Endodermal cell (in vitro differentiated cells): ENCODE measurements at regions not wholly inside any gene's neighbourhood (a gene's known extent, or its start where the extent isn't known, plus 50 kb on each side); places are given as distances from the start of the nearest gene placed in this dataset.
"Not testable (repeated sequence)": the region's sequence is repeated elsewhere in the genome, so short reads cannot be mapped to it uniquely, and the experiment has no call there.

Experiments
- DNase-seq: peaks from one replicate; pipeline ENCODE4 v3.0.0-alpha.2; 2017
- H3K27ac ChIP-seq: 2 replicates; pipeline ENCODE4 v1.5.1; 2013; ENCODE audit warnings: mild to moderate bottlenecking, low read depth, low read length, moderate library complexity
- H3K27me3 ChIP-seq: 2 replicates; pipeline ENCODE4 v1.6.1; 2013; ENCODE audit warnings: mild to moderate bottlenecking, low read length, moderate library complexity; ENCODE audit not compliant: insufficient read depth, control insufficient read depth, poor library complexity, severe bottlenecking
- H3K36me3 ChIP-seq: 2 replicates; pipeline ENCODE4 v1.7.0; 2013; ENCODE audit warnings: mild to moderate bottlenecking, low read length, moderate library complexity; ENCODE audit not compliant: control insufficient read depth, insufficient read depth
- H3K4me1 ChIP-seq: one replicate; pipeline ENCODE4 v1.7.0; 2013; ENCODE audit warnings: low read length; ENCODE audit not compliant: control insufficient read depth, insufficient read depth
- H3K4me3 ChIP-seq: 2 replicates; pipeline ENCODE4 v1.5.1; 2013; ENCODE audit warnings: mild to moderate bottlenecking, low read length, moderate library complexity
- H3K9ac ChIP-seq: 2 replicates; pipeline ENCODE4 v1.6.1; 2013; ENCODE audit warnings: mild to moderate bottlenecking, low read length, moderate library complexity; ENCODE audit not compliant: poor library complexity, severe bottlenecking; ENCODE audit errors: extremely low read depth
- H3K9me3 ChIP-seq: 2 replicates; pipeline ENCODE4 v1.6.1; 2013; ENCODE audit warnings: mild to moderate bottlenecking, low read length, moderate library complexity; ENCODE audit not compliant: control insufficient read depth
- H3K27ac Mint-ChIP-seq: 2 replicates; pipeline ENCODE4 v1.8.0; 2020; ENCODE audit warnings: mixed read lengths
- H3K27me3 Mint-ChIP-seq: 2 replicates; pipeline ENCODE4 v1.8.0; 2021; ENCODE audit warnings: mild to moderate bottlenecking, mixed read lengths; ENCODE audit not compliant: insufficient read depth
- H3K36me3 Mint-ChIP-seq: 2 replicates; pipeline ENCODE4 v1.8.0; 2020; ENCODE audit warnings: low read depth, mixed read lengths
- H3K4me1 Mint-ChIP-seq: 2 replicates; pipeline ENCODE4 v1.8.0; 2020; ENCODE audit warnings: mixed read lengths
- H3K4me3 Mint-ChIP-seq: 2 replicates; pipeline ENCODE4 v1.8.0; 2020; ENCODE audit warnings: mild to moderate bottlenecking, moderate library complexity, mixed read lengths
- H3K9me3 Mint-ChIP-seq: 2 replicates; pipeline ENCODE4 v1.8.0; 2020; ENCODE audit warnings: mild to moderate bottlenecking, mixed read lengths
- CTCF ChIP-seq: fragments of 200-600 bp; sonication (generic); conservative IDR thresholded peaks from 2 replicates; pipeline ENCODE4 v1.5.0; 2021; ENCODE audit warnings: antibody characterized with exemption, mild to moderate bottlenecking
- WGBS, 2 experiments: methylation state at CpG; one replicate each; pipeline versions ENCODE4 v1.1.5 to v1.1.7; 2013; ENCODE audit warnings: missing lambda C conversion rate in 2 of 2, mixed read lengths in 1 of 2; ENCODE audit not compliant: insufficient coverage in 1 of 2, insufficient read length in 1 of 2; 5-methylcytosine and 5-hydroxymethylcytosine counted together

GRCh38 chr22:47407461-47408025 lies 645.1 kb downstream of the TBC1D22A start:
- Histone ChIP-seq H3K9ac (no peak overlapping the region), H3K27ac (no peak overlapping the region), H3K4me3 (no peak overlapping the region), H3K27me3 (no peaks in the 10 kb centered on the region), H3K9me3 (peaks cover 38% of the 10 kb centered on the region), H3K36me3 (no peaks in the 10 kb centered on the region), H3K4me1 (no peaks in the 10 kb centered on the region)
- Mint-ChIP-seq H3K4me1 (no peaks in the 10 kb centered on the region), H3K4me3 (no peak overlapping the region), H3K9me3 (peaks cover 97% of the 10 kb centered on the region), H3K36me3 (peaks cover 6% of the 10 kb centered on the region), H3K27me3 (peaks cover 1% of the 10 kb centered on the region), H3K27ac (no peak overlapping the region)
- TF ChIP-seq CTCF: no peak
- WGBS, 2 experiments: 63 to 73% methylated on average over 4 to 6 of the region's 6 CpGs
- no peak for DNase-seq

- Histone ChIP-seq H3K4me3 (no peak overlapping the region), H3K27me3 (no peaks in the 10 kb centered on the region), H3K27ac (no peak overlapping the region), H3K36me3 (no peaks in the 10 kb centered on the region), H3K9me3 (peaks cover 31% of the 10 kb centered on the region), H3K4me1 (no peaks in the 10 kb centered on the region), H3K9ac (no peak overlapping the region)
- no peak for DNase-seq
- H3K36me3 Mint-ChIP-seq: peaks cover 6% of the 10 kb centered on the region
- no peaks in the 10 kb centered on the region for H3K4me1 Mint-ChIP-seq
- no peak for TF ChIP-seq CTCF
- H3K27me3 Mint-ChIP-seq: peaks cover 1% of the 10 kb centered on the region
- WGBS, 2 experiments: 71 to 77% methylated on average over 7 to 11 of the region's 11 CpGs
- H3K4me3 Mint-ChIP-seq: no peak overlapping the region
- no peak overlapping the region for H3K27ac Mint-ChIP-seq
- peaks cover 97% of the 10 kb centered on the region for H3K9me3 Mint-ChIP-seq
Observed at GRCh38 chr22:47406896-47407295, 644.4 kb downstream of the TBC1D22A start.

GRCh38 chr22:47406180-47406834 lies 643.9 kb downstream of the TBC1D22A start:
- Histone ChIP-seq H3K27me3 (no peaks in the 10 kb centered on the region), H3K4me3 (no peak overlapping the region), H3K9ac (no peak overlapping the region), H3K4me1 (no peaks in the 10 kb centered on the region), H3K9me3 (peaks cover 26% of the 10 kb centered on the region), H3K27ac (no peak overlapping the region), H3K36me3 (no peaks in the 10 kb centered on the region)
- H3K4me3 Mint-ChIP-seq: no peak overlapping the region
- WGBS, 2 experiments: 60 to 70% methylated on average over 10 to 12 of the region's 12 CpGs
- no peak for DNase-seq
- H3K9me3 Mint-ChIP-seq: peaks cover 97% of the 10 kb centered on the region
- H3K4me1 Mint-ChIP-seq: no peaks in the 10 kb centered on the region
- no peak for TF ChIP-seq CTCF
- peaks cover 6% of the 10 kb centered on the region for H3K36me3 Mint-ChIP-seq
- no peak overlapping the region for H3K27ac Mint-ChIP-seq
- H3K27me3 Mint-ChIP-seq: peaks cover 1% of the 10 kb centered on the region

- H3K27ac ChIP-seq, H3K9ac ChIP-seq, H3K4me3 Mint-ChIP-seq, H3K36me3 Mint-ChIP-seq, H3K36me3 ChIP-seq, H3K27me3 ChIP-seq, H3K4me3 ChIP-seq, DNase-seq, H3K27me3 Mint-ChIP-seq, H3K4me1 Mint-ChIP-seq, H3K27ac Mint-ChIP-seq, H3K4me1 ChIP-seq: not testable (repeated sequence)
- WGBS, 2 experiments: 72% methylated on average over 14 of the region's 15 CpGs; no CpG with 5 or more reads in 1 of the 2 experiments
- peaks cover 96% of the 10 kb centered on the region for H3K9me3 Mint-ChIP-seq
- H3K9me3 ChIP-seq: peaks cover 24% of the 10 kb centered on the region
Observed at GRCh38 chr22:47405222-47405621, 642.8 kb downstream of the TBC1D22A start.
